Activated T-helper 1 cell treated with anti-CD3 and anti-CD28 coated beads, Interleukin-12 subunit alpha, Interleukin-12 subunit beta, Interleukin-2, Interleukin-4 antibody, amounts not matched to agents 30 ng/mL and 10 ng/mL and 1 ng/mL, durations not matched to agents 14 hours and 24 hours and 36 hours (primary cell): ENCODE measurements at regions not wholly inside any gene's neighbourhood (a gene's known extent, or its start where the extent isn't known, plus 50 kb on each side); places are given as distances from the start of the nearest gene placed in this dataset.
A peak's percentile ranks its signal among the peaks of the same experiment; 100 is the strongest.

Experiments
- DNase-seq: peaks from one replicate; pipeline ENCODE4 v3.0.0; 2021; ENCODE audit warnings: low spot score
- H3K27ac Mint-ChIP-seq: one replicate; pipeline ENCODE4 v1.8.0; 2021; ENCODE audit warnings: mild to moderate bottlenecking, mixed read lengths
- H3K27me3 Mint-ChIP-seq: one replicate; pipeline ENCODE4 v1.8.0; 2022; ENCODE audit warnings: mild to moderate bottlenecking, moderate library complexity, mixed read lengths; ENCODE audit not compliant: insufficient read depth
- H3K36me3 Mint-ChIP-seq: one replicate; pipeline ENCODE4 v1.8.0; 2021; ENCODE audit warnings: low read depth, mixed read lengths
- H3K4me1 Mint-ChIP-seq: one replicate; pipeline ENCODE4 v1.8.0; 2021; ENCODE audit warnings: low read depth, mixed read lengths
- H3K4me3 Mint-ChIP-seq: one replicate; pipeline ENCODE4 v1.8.0; 2021; ENCODE audit warnings: mild to moderate bottlenecking, moderate library complexity, mixed read lengths
- H3K9me3 Mint-ChIP-seq: one replicate; pipeline ENCODE4 v1.8.0; 2021; ENCODE audit warnings: mixed read lengths
- intact Hi-C: fragments of 100-400 bp; cut with micrococcal nuclease; formaldehyde crosslinking; loops from one replicate; pipeline ENCODE4 v1.15.1; 2024

- Mint-ChIP-seq H3K27ac (no peak overlapping the region), H3K27me3 (peaks cover 57% of the 10 kb centered on the region), H3K4me3 (no peak overlapping the region), H3K9me3 (no peaks in the 10 kb centered on the region), H3K36me3 (peaks cover 2% of the 10 kb centered on the region), H3K4me1 (peaks cover 33% of the 10 kb centered on the region)
- DNase-seq, result no peak
- intact Hi-C loops, result loop anchor here (10.0 kb wide), 1 partner anchor 586 kb away; the partner anchor contains the start of gene ARL15
These were observed 84.2 kb downstream of the ESM1 start for GRCh38 chr5:54900984-54901725.

- H3K4me1 Mint-ChIP-seq, result peaks cover 14% of the 10 kb centered on the region
- H3K27ac Mint-ChIP-seq, result no peak overlapping the region
- DNase-seq, result no peak
- H3K4me3 Mint-ChIP-seq, result no peak overlapping the region
- intact Hi-C loops, result no loop called here
- H3K36me3 Mint-ChIP-seq, result no peaks in the 10 kb centered on the region
- H3K9me3 Mint-ChIP-seq, result no peaks in the 10 kb centered on the region
- peaks cover 72% of the 10 kb centered on the region for H3K27me3 Mint-ChIP-seq
These were observed 88.4 kb downstream of the ESM1 start for GRCh38 chr5:54897001-54897400.

- Mint-ChIP-seq H3K9me3 (no peaks in the 10 kb centered on the region), H3K4me1 (peaks cover 5% of the 10 kb centered on the region), H3K4me3 (peak overlapping the region; percentile 28), H3K27ac (no peak overlapping the region), H3K27me3 (peaks cover 77% of the 10 kb centered on the region), H3K36me3 (no peaks in the 10 kb centered on the region)
- no peak for DNase-seq
- intact Hi-C loops, result loop anchor here (1.0 kb wide), 2 partner anchors 27 to 379 kb away; partner anchors contain the start of gene SNX18
These were observed 89.5 kb downstream of the ESM1 start for GRCh38 chr5:54895816-54896341.

GRCh38 chr5:54894957-54895815 is 90.2 kb downstream of the ESM1 start:
- peak overlapping the region; percentile 28 for H3K4me3 Mint-ChIP-seq
- H3K4me1 Mint-ChIP-seq, result peaks cover 5% of the 10 kb centered on the region
- peaks cover 79% of the 10 kb centered on the region for H3K27me3 Mint-ChIP-seq
- H3K36me3 Mint-ChIP-seq, result no peaks in the 10 kb centered on the region
- no peaks in the 10 kb centered on the region for H3K9me3 Mint-ChIP-seq
- no peak for DNase-seq
- intact Hi-C loops, result loop anchor here (1.0 kb wide), 2 partner anchors 26 to 378 kb away; partner anchors contain the start of gene SNX18
- H3K27ac Mint-ChIP-seq, result no peak overlapping the region

GRCh38 chr5:54889826-54890225 is 95.6 kb downstream of the ESM1 start:
- H3K27ac Mint-ChIP-seq, result no peak overlapping the region
- no peak overlapping the region for H3K4me3 Mint-ChIP-seq
- H3K36me3 Mint-ChIP-seq, result no peaks in the 10 kb centered on the region
- H3K4me1 Mint-ChIP-seq, result no peaks in the 10 kb centered on the region
- H3K27me3 Mint-ChIP-seq, result peaks cover 82% of the 10 kb centered on the region
- intact Hi-C loops, result loop anchor here (5.0 kb wide), 1 partner anchor 332 kb away; no protein-coding TSS in a partner anchor
- no peaks in the 10 kb centered on the region for H3K9me3 Mint-ChIP-seq
- no peak for DNase-seq

GRCh38 chr5:54887663-54888062 is 97.7 kb downstream of the ESM1 start:
- H3K36me3 Mint-ChIP-seq, result peaks cover 3% of the 10 kb centered on the region
- H3K4me3 Mint-ChIP-seq, result no peak overlapping the region
- H3K27me3 Mint-ChIP-seq, result peaks cover 82% of the 10 kb centered on the region
- H3K4me1 Mint-ChIP-seq, result peaks cover 9% of the 10 kb centered on the region
- intact Hi-C loops, result loop anchor here (5.0 kb wide), 1 partner anchor 335 kb away; no protein-coding TSS in a partner anchor
- no peak for DNase-seq
- H3K9me3 Mint-ChIP-seq, result no peaks in the 10 kb centered on the region
- H3K27ac Mint-ChIP-seq, result no peak overlapping the region

GRCh38 chr5:54886866-54887265 is 98.5 kb downstream of the ESM1 start:
- DNase-seq, result no peak
- Mint-ChIP-seq H3K9me3 (no peaks in the 10 kb centered on the region), H3K27me3 (peaks cover 82% of the 10 kb centered on the region), H3K4me1 (peaks cover 12% of the 10 kb centered on the region), H3K36me3 (peaks cover 3% of the 10 kb centered on the region), H3K27ac (no peak overlapping the region), H3K4me3 (no peak overlapping the region)
- intact Hi-C loops, result loop anchor here (5.0 kb wide), 1 partner anchor 335 kb away; no protein-coding TSS in a partner anchor

GRCh38 chr5:54885636-54886035 is 99.8 kb downstream of the ESM1 start:
- Mint-ChIP-seq H3K27ac (no peak overlapping the region), H3K4me1 (peaks cover 16% of the 10 kb centered on the region), H3K9me3 (no peaks in the 10 kb centered on the region), H3K36me3 (peaks cover 3% of the 10 kb centered on the region), H3K27me3 (peaks cover 84% of the 10 kb centered on the region), H3K4me3 (no peak overlapping the region)
- intact Hi-C loops, result loop anchor here (5.0 kb wide), 1 partner anchor 337 kb away; no protein-coding TSS in a partner anchor
- DNase-seq, result no peak

- Mint-ChIP-seq H3K4me3 (no peak overlapping the region), H3K36me3 (peaks cover 3% of the 10 kb centered on the region)
- intact Hi-C loops, result no loop called here
These were observed 101.2 kb downstream of the ESM1 start for GRCh38 chr5:54884195-54884536.

GRCh38 chr5:54883374-54884194 is 101.8 kb downstream of the ESM1 start:
- no peak for DNase-seq
- intact Hi-C loops, result no loop called here
- peaks cover 3% of the 10 kb centered on the region for H3K36me3 Mint-ChIP-seq
- no peaks in the 10 kb centered on the region for H3K9me3 Mint-ChIP-seq
- H3K27me3 Mint-ChIP-seq, result peaks cover 80% of the 10 kb centered on the region
- H3K4me1 Mint-ChIP-seq, result peaks cover 16% of the 10 kb centered on the region
- H3K27ac Mint-ChIP-seq, result no peak overlapping the region
- H3K4me3 Mint-ChIP-seq, result peak overlapping the region; percentile 67

More at GRCh38 chr5:54884195-54884536, 101.2 kb downstream of the ESM1 start:
- Mint-ChIP-seq H3K27ac (no peak overlapping the region), H3K4me1 (peaks cover 16% of the 10 kb centered on the region), H3K9me3 (no peaks in the 10 kb centered on the region), H3K27me3 (peaks cover 81% of the 10 kb centered on the region)
- no peak for DNase-seq

- Mint-ChIP-seq H3K27ac (no peak overlapping the region), H3K27me3 (peaks cover 81% of the 10 kb centered on the region), H3K9me3 (no peaks in the 10 kb centered on the region), H3K4me1 (peaks cover 16% of the 10 kb centered on the region), H3K4me3 (peak overlapping the region; percentile 67), H3K36me3 (peaks cover 3% of the 10 kb centered on the region)
- intact Hi-C loops, result no loop called here
- no peak for DNase-seq
These were observed 102.6 kb downstream of the ESM1 start for GRCh38 chr5:54882841-54883240.

- Mint-ChIP-seq H3K9me3 (no peaks in the 10 kb centered on the region), H3K4me1 (peaks cover 16% of the 10 kb centered on the region), H3K27me3 (peaks cover 78% of the 10 kb centered on the region), H3K36me3 (peaks cover 3% of the 10 kb centered on the region), H3K27ac (no peak overlapping the region), H3K4me3 (no peak overlapping the region)
- intact Hi-C loops, result no loop called here
- no peak for DNase-seq
These were observed 103.3 kb downstream of the ESM1 start for GRCh38 chr5:54882101-54882500.
